NCI-H146 treated with DMSO at 0.1 percent for 48 hours (cell line): ENCODE measurements at regions not wholly inside any gene's neighbourhood (a gene's known extent, or its start where the extent isn't known, plus 50 kb on each side); places are given as distances from the start of the nearest gene placed in this dataset.

Experiments
- DNase-seq: peaks from one replicate; lab custom pipeline; 2025; ENCODE audit not compliant: unreplicated experiment; lab: John Stamatoyannopoulos, UW

GRCh38 chr3:66672830-66673229 lies 172.0 kb upstream of the LRIG1 start:
- no peak for DNase-seq

- DNase-seq, result no peak
These were observed 172.5 kb upstream of the LRIG1 start for GRCh38 chr3:66673293-66673692.

GRCh38 chr3:66675366-66675765 lies 174.5 kb upstream of the LRIG1 start:
- DNase-seq, result no peak

GRCh38 chr3:66692042-66692765 lies 191.4 kb upstream of the LRIG1 start:
- DNase-seq, result no peak

GRCh38 chr3:66692766-66693150 lies 191.9 kb upstream of the LRIG1 start:
- no peak for DNase-seq

- DNase-seq, result no peak
These were observed 192.7 kb upstream of the LRIG1 start for GRCh38 chr3:66693461-66694031.

- DNase-seq, result no peak
These were observed 201.3 kb upstream of the LRIG1 start for GRCh38 chr3:66702126-66702525.

- no peak for DNase-seq
These were observed 202.7 kb upstream of the LRIG1 start for GRCh38 chr3:66703501-66703900.

- DNase-seq, result no peak
These were observed 204.3 kb upstream of the LRIG1 start for GRCh38 chr3:66705076-66705475.

GRCh38 chr3:66706890-66707289 lies 206.1 kb upstream of the LRIG1 start:
- DNase-seq, result no peak

GRCh38 chr3:66709532-66709931 lies 208.7 kb upstream of the LRIG1 start:
- DNase-seq, result no peak

GRCh38 chr3:66712210-66712609 lies 211.4 kb upstream of the LRIG1 start:
- DNase-seq, result no peak

GRCh38 chr3:66713921-66714320 lies 213.1 kb upstream of the LRIG1 start:
- no peak for DNase-seq

GRCh38 chr3:66715806-66716205 lies 215.0 kb upstream of the LRIG1 start:
- DNase-seq, result no peak

- DNase-seq, result no peak
These were observed 217.0 kb upstream of the LRIG1 start for GRCh38 chr3:66717806-66718205.

- no peak for DNase-seq
These were observed 219.1 kb upstream of the LRIG1 start for GRCh38 chr3:66719796-66720356.

GRCh38 chr3:66720508-66720907 lies 219.7 kb upstream of the LRIG1 start:
- no peak for DNase-seq

GRCh38 chr3:66722675-66723074 lies 221.9 kb upstream of the LRIG1 start:
- no peak for DNase-seq

GRCh38 chr3:66723231-66723630 lies 222.4 kb upstream of the LRIG1 start:
- no peak for DNase-seq

GRCh38 chr3:66729687-66730393 lies 229.0 kb upstream of the LRIG1 start:
- no peak for DNase-seq

- no peak for DNase-seq
These were observed 238.0 kb upstream of the LRIG1 start for GRCh38 chr3:66738625-66739365.
